ENCODE measurements at regions not wholly inside any gene's neighbourhood (a gene's known extent, or its start where the extent isn't known, plus 50 kb on each side); places are given as distances from the start of the nearest gene placed in this dataset.

- TF ChIP-seq CTCF (IDR thresholded peaks at IDR 0.05) (no peak), POLR2A (IDR thresholded peaks at IDR 0.05) (no peak)
Measured at GRCh38 chr1:182253319-182253860, 138.2 kb downstream of the GLUL start.

Measured in Peyer's patch (tissue), 4 donors.